Activated CD4-positive, alpha-beta memory T cell treated with anti-CD3 and anti-CD28 coated beads for 36 hours (primary cell): ENCODE measurements at regions not wholly inside any gene's neighbourhood (a gene's known extent, or its start where the extent isn't known, plus 50 kb on each side); places are given as distances from the start of the nearest gene placed in this dataset.
"Not testable (repeated sequence)": the region's sequence is repeated elsewhere in the genome, so short reads cannot be mapped to it uniquely, and the experiment has no call there.

ENCODE experiments used
- CTCF ChIA-PET: fragments of 350-600 bp; sonication (Branson Sonifier 250); formaldehyde crosslinking; loops from one replicate; lab custom pipeline; 2021; ENCODE audit warnings: antibody characterized with exemption, inconsistent platforms; lab: Charles Lee
- POLR2A ChIA-PET: fragments of 350-600 bp; sonication (Branson Sonifier 250); formaldehyde crosslinking; loops from one replicate; lab custom pipeline; 2021; ENCODE audit warnings: antibody characterized with exemption; lab: Charles Lee
- DNase-seq: peaks from one replicate; pipeline ENCODE4 v3.0.0-alpha.2; 2020
- H3K27ac Mint-ChIP-seq: one replicate; pipeline ENCODE4 v1.8.0; 2021; ENCODE audit warnings: mixed read lengths
- H3K27me3 Mint-ChIP-seq: one replicate; pipeline ENCODE4 v1.8.0; 2021; ENCODE audit warnings: mixed read lengths
- H3K36me3 Mint-ChIP-seq: one replicate; pipeline ENCODE4 v1.8.0; 2021; ENCODE audit warnings: mixed read lengths
- H3K4me1 Mint-ChIP-seq: one replicate; pipeline ENCODE4 v1.8.0; 2021; ENCODE audit warnings: low read depth, mixed read lengths
- H3K4me3 Mint-ChIP-seq: one replicate; pipeline ENCODE4 v1.8.0; 2021; ENCODE audit warnings: mild to moderate bottlenecking, mixed read lengths
- H3K9me3 Mint-ChIP-seq: one replicate; pipeline ENCODE4 v1.8.0; 2021; ENCODE audit warnings: mixed read lengths
- intact Hi-C: fragments of 100-400 bp; cut with micrococcal nuclease; formaldehyde crosslinking; loops from one replicate; pipeline ENCODE4 v1.15.1; 2023

DNA sequence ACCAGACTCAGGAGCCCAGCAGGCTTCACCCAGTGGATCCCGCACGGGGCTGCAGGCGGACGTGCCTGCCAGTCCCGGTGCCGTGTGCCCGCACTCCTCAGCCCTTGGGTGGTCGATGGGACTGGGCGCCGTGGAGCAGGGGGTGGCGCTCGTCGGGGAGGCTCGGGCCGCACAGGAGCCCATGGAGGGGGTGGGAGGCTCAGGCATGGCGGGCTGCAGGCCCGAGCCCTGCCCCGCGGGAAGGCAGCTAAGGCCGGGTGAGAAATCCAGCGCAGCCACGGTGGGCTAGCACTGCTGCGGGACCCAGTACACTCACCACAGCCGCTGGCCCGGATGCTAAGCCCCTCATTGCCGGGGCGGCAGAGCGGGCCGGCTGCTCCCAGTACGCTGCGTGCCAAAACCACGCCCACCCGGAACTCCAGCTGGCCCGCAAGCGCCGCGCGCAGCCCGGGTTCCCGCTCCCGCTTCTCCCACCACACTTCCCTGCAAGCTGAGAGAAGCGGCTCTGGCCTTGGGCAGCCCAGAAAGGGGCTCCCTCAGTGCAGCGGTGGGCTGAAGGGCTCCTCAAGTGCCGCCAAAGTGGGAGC lies 977.0 kb upstream of the LRFN5 start:
- H3K36me3 Mint-ChIP-seq, H3K4me3 Mint-ChIP-seq, H3K27me3 Mint-ChIP-seq, CTCF ChIA-PET, H3K9me3 Mint-ChIP-seq, POLR2A ChIA-PET, DNase-seq, H3K27ac Mint-ChIP-seq, H3K4me1 Mint-ChIP-seq, intact Hi-C loops: not testable (repeated sequence)

DNA sequence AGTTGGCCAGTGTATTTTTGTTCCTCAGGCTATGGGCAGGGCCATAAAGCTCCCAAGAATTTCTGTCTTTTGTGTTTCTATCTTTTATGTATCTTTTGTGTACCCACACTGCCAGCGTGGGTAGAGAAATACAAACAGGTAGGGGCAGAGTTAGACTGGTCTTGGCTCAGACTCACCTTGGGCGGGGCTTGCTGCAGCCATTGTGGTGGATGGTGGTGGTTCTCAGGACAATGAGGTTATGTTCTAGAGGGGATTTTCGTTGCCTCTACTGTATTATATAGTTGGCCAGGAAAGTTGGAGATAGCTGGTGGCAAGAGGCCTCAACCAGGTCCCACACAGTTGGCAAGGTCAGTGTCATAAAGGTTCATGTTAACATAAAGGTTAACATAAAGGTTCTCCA lies 977.5 kb upstream of the LRFN5 start:
- Mint-ChIP-seq H3K27ac (no peak overlapping the region), H3K36me3 (no peaks in the 10 kb centered on the region), H3K9me3 (no peaks in the 10 kb centered on the region), H3K27me3 (no peaks in the 10 kb centered on the region), H3K4me1 (no peaks in the 10 kb centered on the region), H3K4me3 (no peak overlapping the region)
- POLR2A ChIA-PET, result no interaction called here
- DNase-seq, result no peak
- CTCF ChIA-PET, result no interaction called here
- intact Hi-C loops, result no loop called here

DNA sequence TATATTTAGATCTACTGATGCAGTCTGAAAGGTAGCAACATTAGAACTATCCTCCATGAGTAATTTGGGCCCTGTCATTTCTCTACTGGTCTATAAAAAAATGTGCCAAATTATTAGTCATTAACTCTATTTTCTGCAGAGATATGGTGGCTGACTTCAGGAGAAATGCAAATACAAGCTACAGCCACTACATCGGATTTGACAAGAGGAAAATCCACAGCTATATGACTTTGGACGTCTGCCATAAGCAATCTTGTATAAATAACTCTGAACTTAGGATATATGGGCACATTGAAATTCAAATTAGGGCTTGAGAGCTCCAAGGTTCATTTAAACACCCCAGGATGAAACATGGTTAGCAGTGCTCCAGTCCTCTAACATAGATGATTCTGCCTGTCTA lies 983.0 kb upstream of the LRFN5 start:
- DNase-seq, result no peak
- ChIA-PET CTCF (no interaction called here), POLR2A (no interaction called here)
- Mint-ChIP-seq H3K27ac (no peak overlapping the region), H3K9me3 (no peaks in the 10 kb centered on the region), H3K36me3 (no peaks in the 10 kb centered on the region), H3K4me1 (no peaks in the 10 kb centered on the region), H3K27me3 (no peaks in the 10 kb centered on the region), H3K4me3 (no peak overlapping the region)
- intact Hi-C loops, result no loop called here

GRCh38 chr14:40618225-40618898 lies 988.3 kb upstream of the LRFN5 start:
- ChIA-PET CTCF (no interaction called here), POLR2A (no interaction called here)
- DNase-seq, result no peak
- H3K27me3 Mint-ChIP-seq, result no peaks in the 10 kb centered on the region
- H3K27ac Mint-ChIP-seq, result no peak overlapping the region
- intact Hi-C loops, result no loop called here
- no peaks in the 10 kb centered on the region for H3K9me3 Mint-ChIP-seq
- H3K4me3 Mint-ChIP-seq, result no peak overlapping the region
- no peaks in the 10 kb centered on the region for H3K4me1 Mint-ChIP-seq
- no peaks in the 10 kb centered on the region for H3K36me3 Mint-ChIP-seq

DNA sequence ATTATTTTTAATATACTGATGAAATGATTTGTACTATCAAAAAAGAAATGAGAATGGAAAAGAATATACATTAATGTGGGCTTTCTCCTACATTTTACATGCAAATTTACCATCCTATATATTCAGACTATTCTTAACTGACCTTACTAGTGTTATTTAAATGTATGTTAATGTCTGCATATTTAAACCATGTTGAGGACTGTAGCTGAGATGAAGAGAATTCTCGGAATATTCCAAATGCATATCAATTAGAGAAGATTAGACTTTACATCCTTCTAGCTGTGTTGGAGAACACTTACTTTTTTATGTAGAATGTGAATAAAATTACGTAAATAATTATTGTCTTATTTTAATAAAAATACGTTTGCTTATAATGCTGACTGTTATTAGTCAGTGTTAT lies 990.1 kb upstream of the LRFN5 start:
- H3K27ac Mint-ChIP-seq, result no peak overlapping the region
- intact Hi-C loops, result no loop called here
- CTCF ChIA-PET, result no interaction called here

GRCh38 chr14:40601063-40601462 lies 1005.6 kb upstream of the LRFN5 start:
- no peak overlapping the region for H3K27ac Mint-ChIP-seq
- CTCF ChIA-PET, result no interaction called here
- no peaks in the 10 kb centered on the region for H3K27me3 Mint-ChIP-seq
- no peaks in the 10 kb centered on the region for H3K4me1 Mint-ChIP-seq
- no peak overlapping the region for H3K4me3 Mint-ChIP-seq
- intact Hi-C loops, result no loop called here
- POLR2A ChIA-PET, result no interaction called here
- H3K36me3 Mint-ChIP-seq, result no peaks in the 10 kb centered on the region
- H3K9me3 Mint-ChIP-seq, result peaks cover 4% of the 10 kb centered on the region
- DNase-seq, result no peak

More for the DNA sequence above, 990.1 kb upstream of the LRFN5 start:
- POLR2A ChIA-PET, result no interaction called here
- Mint-ChIP-seq H3K27me3 (no peaks in the 10 kb centered on the region), H3K36me3 (no peaks in the 10 kb centered on the region), H3K4me3 (no peak overlapping the region), H3K9me3 (no peaks in the 10 kb centered on the region), H3K4me1 (no peaks in the 10 kb centered on the region)
- no peak for DNase-seq

GRCh38 chr14:40599725-40600124 lies 1007.0 kb upstream of the LRFN5 start:
- no peak for DNase-seq
- H3K36me3 Mint-ChIP-seq, result no peaks in the 10 kb centered on the region
- peaks cover 2% of the 10 kb centered on the region for H3K9me3 Mint-ChIP-seq
- ChIA-PET POLR2A (no interaction called here), CTCF (no interaction called here)
- no peaks in the 10 kb centered on the region for H3K4me1 Mint-ChIP-seq
- intact Hi-C loops, result no loop called here
- H3K27ac Mint-ChIP-seq, result no peak overlapping the region
- H3K4me3 Mint-ChIP-seq, result no peak overlapping the region
- H3K27me3 Mint-ChIP-seq, result no peaks in the 10 kb centered on the region

GRCh38 chr14:40581264-40581663 lies 1025.4 kb upstream of the LRFN5 start:
- no peak overlapping the region for H3K4me3 Mint-ChIP-seq
- ChIA-PET POLR2A (no interaction called here), CTCF (no interaction called here)
- intact Hi-C loops, result no loop called here
- no peaks in the 10 kb centered on the region for H3K27me3 Mint-ChIP-seq
- H3K4me1 Mint-ChIP-seq, result no peaks in the 10 kb centered on the region
- no peak for DNase-seq
- no peaks in the 10 kb centered on the region for H3K36me3 Mint-ChIP-seq
- no peak overlapping the region for H3K27ac Mint-ChIP-seq
- H3K9me3 Mint-ChIP-seq, result no peaks in the 10 kb centered on the region

GRCh38 chr14:40576880-40577478 lies 1029.7 kb upstream of the LRFN5 start:
- Mint-ChIP-seq H3K27ac (no peak overlapping the region), H3K4me3 (no peak overlapping the region), H3K9me3 (peaks cover 3% of the 10 kb centered on the region), H3K36me3 (no peaks in the 10 kb centered on the region), H3K27me3 (no peaks in the 10 kb centered on the region), H3K4me1 (no peaks in the 10 kb centered on the region)
- POLR2A ChIA-PET, result no interaction called here
- DNase-seq, result no peak
- intact Hi-C loops, result no loop called here
- CTCF ChIA-PET, result no interaction called here

DNA sequence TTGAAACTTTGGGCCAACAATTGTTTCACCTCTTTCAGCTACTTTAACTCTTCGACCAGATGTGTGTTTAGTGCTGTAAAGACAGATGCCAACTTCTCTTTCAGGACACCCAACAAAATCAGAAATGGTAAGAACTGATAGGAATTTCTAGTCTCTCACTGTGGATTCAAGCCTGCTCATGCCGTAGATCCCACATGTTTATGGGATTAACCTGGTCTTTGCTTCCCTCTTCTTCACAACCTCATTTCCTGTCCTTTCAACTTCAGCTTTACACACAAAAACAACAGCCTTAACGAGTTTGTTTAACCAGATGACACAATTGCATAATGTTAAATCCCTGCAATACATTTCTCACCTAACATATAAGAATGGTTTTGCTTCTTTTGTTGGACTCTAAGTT lies 1031.9 kb upstream of the LRFN5 start:
- Mint-ChIP-seq H3K27me3 (no peaks in the 10 kb centered on the region), H3K4me3 (no peak overlapping the region), H3K9me3 (peaks cover 3% of the 10 kb centered on the region), H3K27ac (no peak overlapping the region), H3K36me3 (no peaks in the 10 kb centered on the region), H3K4me1 (no peaks in the 10 kb centered on the region)
- DNase-seq, result no peak
- ChIA-PET CTCF (no interaction called here), POLR2A (no interaction called here)
- intact Hi-C loops, result no loop called here

GRCh38 chr14:40525314-40525713 lies 1081.4 kb upstream of the LRFN5 start:
- Mint-ChIP-seq H3K27ac (no peak overlapping the region), H3K4me1 (no peaks in the 10 kb centered on the region)

DNA sequence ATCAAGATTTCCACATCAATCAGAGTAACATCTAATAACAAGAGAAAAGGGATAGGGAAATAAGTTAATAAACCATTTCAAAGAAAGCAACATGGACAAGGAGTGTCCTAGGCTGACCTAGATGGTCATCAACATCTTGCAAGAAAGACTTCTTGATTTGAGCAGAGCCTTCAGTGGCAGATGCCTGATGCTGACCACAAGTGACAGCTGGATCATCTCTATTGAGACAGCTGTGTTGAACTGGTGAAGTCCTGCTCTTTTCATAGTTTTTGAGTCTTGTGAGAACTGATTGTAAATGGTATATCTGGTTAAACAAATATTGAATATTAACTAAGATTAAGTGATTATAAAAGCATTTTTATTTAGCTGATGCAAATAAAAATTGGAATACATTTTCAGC lies 1083.6 kb upstream of the LRFN5 start:
- H3K27ac Mint-ChIP-seq, result no peak overlapping the region
- no peaks in the 10 kb centered on the region for H3K36me3 Mint-ChIP-seq
- H3K9me3 Mint-ChIP-seq, result peaks cover 3% of the 10 kb centered on the region
- ChIA-PET CTCF (no interaction called here), POLR2A (no interaction called here)
- intact Hi-C loops, result no loop called here
- H3K4me1 Mint-ChIP-seq, result no peaks in the 10 kb centered on the region
- H3K27me3 Mint-ChIP-seq, result no peaks in the 10 kb centered on the region
- no peak overlapping the region for H3K4me3 Mint-ChIP-seq
- no peak for DNase-seq

More at GRCh38 chr14:40525314-40525713, 1081.4 kb upstream of the LRFN5 start:
- peaks cover 3% of the 10 kb centered on the region for H3K9me3 Mint-ChIP-seq
- no peak overlapping the region for H3K4me3 Mint-ChIP-seq
- intact Hi-C loops, result no loop called here
- POLR2A ChIA-PET, result no interaction called here
- no peak for DNase-seq
- H3K27me3 Mint-ChIP-seq, result no peaks in the 10 kb centered on the region
- CTCF ChIA-PET, result no interaction called here
- no peaks in the 10 kb centered on the region for H3K36me3 Mint-ChIP-seq

GRCh38 chr14:40494483-40494882 lies 1062.2 kb upstream of the FBXO33 start:
- CTCF ChIA-PET, result no interaction called here
- POLR2A ChIA-PET, result no interaction called here
- intact Hi-C loops, result no loop called here

More at GRCh38 chr14:40494483-40494882, 1062.2 kb upstream of the FBXO33 start:
- Mint-ChIP-seq H3K36me3 (no peaks in the 10 kb centered on the region), H3K9me3 (no peaks in the 10 kb centered on the region), H3K27me3 (no peaks in the 10 kb centered on the region), H3K4me3 (no peak overlapping the region), H3K27ac (no peak overlapping the region), H3K4me1 (no peaks in the 10 kb centered on the region)
- no peak for DNase-seq
